ENCODE measurements at regions not wholly inside any gene's neighbourhood (a gene's known extent, or its start where the extent isn't known, plus 50 kb on each side); places are given as distances from the start of the nearest gene placed in this dataset.

- no peak overlapping the region for H3K4me2 ChIP-seq (ENCODE audit: low read depth, low read length)
- H3K9ac ChIP-seq (ENCODE audit: low read length): no peak overlapping the region
- no peak overlapping the region for H3K27ac ChIP-seq (ENCODE audit: low read length)
- no peaks in the 10 kb centered on the region for H3K4me1 ChIP-seq (ENCODE audit: low read length)
- H2AFZ ChIP-seq (ENCODE audit: low read length): no peak overlapping the region
- no peak overlapping the region for H3K4me3 ChIP-seq (ENCODE audit: low read length)
- H4K20me1 ChIP-seq (ENCODE audit: insufficient read depth, low read length): no peaks in the 10 kb centered on the region
- TF ChIP-seq EZH2 (optimal IDR thresholded peaks at IDR 0.05; ENCODE audit: low read depth, low read length): no peak
- TF ChIP-seq CTCF (IDR thresholded peaks at IDR 0.05; ENCODE audit: low read length): no peak
- no peak for TF ChIP-seq EZH2phosphoT487 (IDR thresholded peaks at IDR 0.05; ENCODE audit: low read length)
- no peaks in the 10 kb centered on the region for H3K79me2 ChIP-seq (ENCODE audit: low read length)
- no peaks in the 10 kb centered on the region for H3F3A ChIP-seq (ENCODE audit: insufficient read depth, low read length)
- H3K36me3 ChIP-seq (replicated peaks; ENCODE audit: insufficient read depth, low read length): no peaks in the 10 kb centered on the region
- no peaks in the 10 kb centered on the region for H3K9me3 ChIP-seq (replicated peaks; ENCODE audit: insufficient read depth, low read length)
- no peaks in the 10 kb centered on the region for H3K27me3 ChIP-seq (replicated peaks; ENCODE audit: insufficient read depth, low read length)
- no peaks in the 10 kb centered on the region for H3K9me2 ChIP-seq (replicated peaks; ENCODE audit: insufficient read depth, low read length)
- DNase-seq: no peak
These were observed 1103.6 kb downstream of the CDH8 start for GRCh38 chr16:60932600-60932999.

- Histone ChIP-seq H3K4me2 (ENCODE audit: low read depth, low read length) (no peak overlapping the region), H3K4me1 (ENCODE audit: low read length) (no peaks in the 10 kb centered on the region), H3K79me2 (ENCODE audit: low read length) (no peaks in the 10 kb centered on the region), H3F3A (ENCODE audit: insufficient read depth, low read length) (no peaks in the 10 kb centered on the region), H3K9ac (ENCODE audit: low read length) (no peak overlapping the region), H2AFZ (ENCODE audit: low read length) (no peak overlapping the region), H3K27ac (ENCODE audit: low read length) (no peak overlapping the region), H3K9me3 (replicated peaks; ENCODE audit: insufficient read depth, low read length) (no peaks in the 10 kb centered on the region), H3K27me3 (replicated peaks; ENCODE audit: insufficient read depth, low read length) (no peaks in the 10 kb centered on the region), H3K9me2 (replicated peaks; ENCODE audit: insufficient read depth, low read length) (no peaks in the 10 kb centered on the region), H3K36me3 (replicated peaks; ENCODE audit: insufficient read depth, low read length) (no peaks in the 10 kb centered on the region), H4K20me1 (ENCODE audit: insufficient read depth, low read length) (no peaks in the 10 kb centered on the region), H3K4me3 (ENCODE audit: low read length) (no peak overlapping the region)
- DNase-seq: no peak
- no peak for TF ChIP-seq EZH2phosphoT487 (IDR thresholded peaks at IDR 0.05; ENCODE audit: low read length)
- no peak for TF ChIP-seq CTCF (IDR thresholded peaks at IDR 0.05; ENCODE audit: low read length)
- no peak for TF ChIP-seq EZH2 (optimal IDR thresholded peaks at IDR 0.05; ENCODE audit: low read depth, low read length)
These were observed 1105.9 kb downstream of the CDH8 start for GRCh38 chr16:60930291-60930690.

- TF ChIP-seq EZH2phosphoT487 (IDR thresholded peaks at IDR 0.05; ENCODE audit: low read length) (no peak), CTCF (IDR thresholded peaks at IDR 0.05; ENCODE audit: low read length) (no peak), EZH2 (optimal IDR thresholded peaks at IDR 0.05; ENCODE audit: low read depth, low read length) (no peak)
- no peak for DNase-seq
- Histone ChIP-seq H3K4me2 (ENCODE audit: low read depth, low read length) (no peak overlapping the region), H3K79me2 (ENCODE audit: low read length) (no peaks in the 10 kb centered on the region), H3K9ac (ENCODE audit: low read length) (no peak overlapping the region), H3K4me1 (ENCODE audit: low read length) (no peaks in the 10 kb centered on the region), H4K20me1 (ENCODE audit: insufficient read depth, low read length) (no peaks in the 10 kb centered on the region), H3K27ac (ENCODE audit: low read length) (no peak overlapping the region), H3K27me3 (replicated peaks; ENCODE audit: insufficient read depth, low read length) (no peaks in the 10 kb centered on the region), H3K36me3 (replicated peaks; ENCODE audit: insufficient read depth, low read length) (no peaks in the 10 kb centered on the region), H2AFZ (ENCODE audit: low read length) (no peak overlapping the region), H3F3A (ENCODE audit: insufficient read depth, low read length) (no peaks in the 10 kb centered on the region), H3K9me2 (replicated peaks; ENCODE audit: insufficient read depth, low read length) (no peaks in the 10 kb centered on the region), H3K9me3 (replicated peaks; ENCODE audit: insufficient read depth, low read length) (no peaks in the 10 kb centered on the region), H3K4me3 (ENCODE audit: low read length) (no peak overlapping the region)
These were observed 1113.3 kb downstream of the CDH8 start for GRCh38 chr16:60922920-60923319.
